Esophagus squamous epithelium (tissue), 5 donors: ENCODE measurements at regions not wholly inside any gene's neighbourhood (a gene's known extent, or its start where the extent isn't known, plus 50 kb on each side); places are given as distances from the start of the nearest gene placed in this dataset.
A peak's percentile ranks its signal among the peaks of the same experiment; 100 is the strongest.

Experiments
- DNase-seq: peaks from one replicate; lab custom pipeline; 2025; lab: John Stamatoyannopoulos, UW
- H3K27ac ChIP-seq, 4 donors: fragments of 200-600 bp; sonication (generic); one replicate each; pipeline ENCODE4 v1.5.1; 2016 to 2019; ENCODE audit warnings: mild to moderate bottlenecking in 1 of 4
- H3K27me3 ChIP-seq, 4 donors: fragments of 200-600 bp; sonication (generic); 1 replicate in 3 of 4; 2 replicates in 1 of 4; pipeline versions ENCODE4 v1.5.1 to v1.6.0; 2017 to 2021; ENCODE audit warnings: antibody characterized with exemption in 1 of 4
- H3K36me3 ChIP-seq, 3 donors: fragments of 200-600 bp; sonication (generic); one replicate each; pipeline ENCODE4 v1.5.1; 2016 to 2019
- H3K4me1 ChIP-seq, 3 donors: fragments of 200-600 bp; sonication (generic); one replicate each; pipeline ENCODE4 v1.5.1; 2017 to 2019
- H3K4me3 ChIP-seq, 4 donors: fragments of 200-600 bp; sonication (generic); 1 replicate in 3 of 4; 2 replicates in 1 of 4; pipeline ENCODE4 v1.5.1; 2016 to 2019; ENCODE audit warnings: mild to moderate bottlenecking in 2 of 4, moderate library complexity in 1 of 4
- H3K9me3 ChIP-seq, 3 donors: fragments of 200-600 bp; sonication (generic); one replicate each; pipeline ENCODE4 v1.5.1; 2016 to 2019
- POLR2A ChIP-seq, 4 donors: fragments of 450-650 bp; IDR thresholded peaks; one replicate each; pipeline ENCODE4 v1.6.1; 2017; ENCODE audit warnings: antibody characterized with exemption in 4 of 4, mild to moderate bottlenecking in 4 of 4, moderate library complexity in 3 of 4
- WGBS, 2 donors: methylation state at CpG; one replicate each; pipeline ENCODE4 v1.1.5; 2018; 5-methylcytosine and 5-hydroxymethylcytosine counted together
- intact Hi-C: fragments of 100-400 bp; cut with DNase I; formaldehyde crosslinking; loops from one replicate; pipeline ENCODE4 v1.15.0; 2022
- TF ChIP-seq, protein P1 (sequence below), 6 experiments: fragments of 450-650 bp in 4 of 6; fragments of 200-600 bp in 2 of 6; sonication (generic) in 2 of 6; IDR thresholded peaks; one replicate each; pipeline ENCODE4 v1.5.1; 2016 to 2019; ENCODE audit warnings: antibody characterized with exemption in 6 of 6, mild to moderate bottlenecking in 4 of 6, moderate library complexity in 4 of 6
- donor health status: DM: yes; HTN: yes; CAD: no.

DNA sequence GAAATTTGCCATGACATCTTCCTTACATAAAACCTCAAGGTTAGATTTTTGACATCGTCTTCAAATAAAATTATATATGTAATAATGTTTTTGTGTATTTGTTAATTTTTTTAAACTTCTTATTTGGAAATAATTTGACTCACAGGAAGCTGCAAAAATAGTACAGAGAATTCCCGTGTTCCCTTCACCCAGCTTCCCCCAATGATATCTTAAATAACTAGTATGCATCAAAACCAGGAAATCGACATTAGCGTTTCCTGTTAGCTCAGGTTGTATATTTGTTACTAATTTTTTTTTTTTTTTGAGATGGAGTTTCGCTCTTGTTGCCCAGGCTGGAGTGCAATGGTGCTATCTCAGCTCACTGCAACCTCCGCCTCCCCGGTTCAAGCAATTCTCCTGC is 86.3 kb upstream of the SPRY4 start:
- no peaks in the 10 kb centered on the region for H3K9me3 ChIP-seq
- 83 to 92% methylated on average over 7 of the region's 7 CpGs for WGBS, 2 donors
- H3K36me3 ChIP-seq: no peaks in the 10 kb centered on the region
- DNase-seq: no peak
- no peaks in the 10 kb centered on the region for H3K27me3 ChIP-seq
- no peak overlapping the region for H3K4me3 ChIP-seq
- TF ChIP-seq, protein P1, sequence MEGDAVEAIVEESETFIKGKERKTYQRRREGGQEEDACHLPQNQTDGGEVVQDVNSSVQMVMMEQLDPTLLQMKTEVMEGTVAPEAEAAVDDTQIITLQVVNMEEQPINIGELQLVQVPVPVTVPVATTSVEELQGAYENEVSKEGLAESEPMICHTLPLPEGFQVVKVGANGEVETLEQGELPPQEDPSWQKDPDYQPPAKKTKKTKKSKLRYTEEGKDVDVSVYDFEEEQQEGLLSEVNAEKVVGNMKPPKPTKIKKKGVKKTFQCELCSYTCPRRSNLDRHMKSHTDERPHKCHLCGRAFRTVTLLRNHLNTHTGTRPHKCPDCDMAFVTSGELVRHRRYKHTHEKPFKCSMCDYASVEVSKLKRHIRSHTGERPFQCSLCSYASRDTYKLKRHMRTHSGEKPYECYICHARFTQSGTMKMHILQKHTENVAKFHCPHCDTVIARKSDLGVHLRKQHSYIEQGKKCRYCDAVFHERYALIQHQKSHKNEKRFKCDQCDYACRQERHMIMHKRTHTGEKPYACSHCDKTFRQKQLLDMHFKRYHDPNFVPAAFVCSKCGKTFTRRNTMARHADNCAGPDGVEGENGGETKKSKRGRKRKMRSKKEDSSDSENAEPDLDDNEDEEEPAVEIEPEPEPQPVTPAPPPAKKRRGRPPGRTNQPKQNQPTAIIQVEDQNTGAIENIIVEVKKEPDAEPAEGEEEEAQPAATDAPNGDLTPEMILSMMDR (IDR thresholded peaks at IDR 0.05): no peak
- no peak for TF ChIP-seq POLR2A (IDR thresholded peaks at IDR 0.05)
- H3K4me1 ChIP-seq: peaks cover 0 to 4% (median 0%) of the 10 kb centered on the region in 3 donors
- no peak overlapping the region for H3K27ac ChIP-seq
- intact Hi-C loops: no loop called here

DNA sequence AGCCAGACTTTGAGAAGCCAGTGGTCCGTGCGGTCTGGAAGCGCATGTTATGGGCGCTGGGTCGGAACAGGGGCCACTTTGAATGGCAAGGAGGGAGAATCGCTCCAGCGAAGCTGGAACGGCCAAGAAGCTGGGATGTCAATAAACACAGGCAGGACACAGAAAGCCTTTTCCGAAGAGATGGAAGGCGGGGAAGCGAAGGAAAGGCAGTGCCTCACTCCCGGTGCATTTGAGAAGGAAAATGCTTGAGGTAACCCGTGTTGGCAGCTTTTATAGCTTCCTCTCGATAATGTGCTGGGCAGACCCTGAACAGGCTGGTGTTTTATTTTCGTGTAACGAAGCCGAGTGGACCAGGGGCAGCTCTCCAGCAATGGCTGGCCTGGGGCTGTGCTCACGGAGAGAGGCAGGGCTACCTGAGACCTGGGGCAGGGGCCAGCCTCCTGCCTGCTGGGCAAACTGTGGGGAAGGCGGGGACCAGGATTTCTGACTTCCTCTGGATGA is 84.2 kb upstream of the SPRY4 start:
- Histone ChIP-seq H3K4me3 (no peak overlapping the region), H3K9me3 (no peaks in the 10 kb centered on the region), H3K36me3 (no peaks in the 10 kb centered on the region), H3K27me3 (no peaks in the 10 kb centered on the region), H3K27ac (no peak overlapping the region), H3K4me1 (peaks cover 0 to 17% (median 7%) of the 10 kb centered on the region in 3 donors)
- intact Hi-C loops: no loop called here
- 79 to 87% methylated on average over 13 to 17 of the region's 19 CpGs for WGBS, 2 donors
- DNase-seq: no peak
- TF ChIP-seq, protein P1 (IDR thresholded peaks at IDR 0.05): no peak
- TF ChIP-seq POLR2A (IDR thresholded peaks at IDR 0.05): no peak

DNA sequence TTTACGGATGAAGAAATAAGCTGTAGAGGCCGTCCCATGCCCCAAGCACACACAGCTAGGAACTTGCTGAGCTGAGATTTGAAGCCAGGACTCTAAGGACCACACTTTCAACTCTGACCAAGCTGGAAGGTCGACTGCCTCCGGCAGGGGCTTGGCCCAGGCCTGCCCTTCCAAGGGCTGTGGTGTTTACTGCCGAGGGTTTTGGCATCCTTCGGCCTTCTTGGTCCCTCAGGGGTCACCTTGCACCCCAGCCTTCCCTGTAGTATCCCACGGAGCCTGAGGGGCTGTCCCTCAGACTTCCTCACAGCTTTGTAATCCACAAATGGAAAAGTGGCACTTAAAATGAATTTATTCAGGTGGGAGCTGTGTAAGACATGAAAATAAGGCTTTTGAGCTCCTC is 83.7 kb upstream of the SPRY4 start:
- Histone ChIP-seq H3K4me1 (peaks cover 0 to 22% (median 8%) of the 10 kb centered on the region in 3 donors), H3K9me3 (no peaks in the 10 kb centered on the region), H3K4me3 (no peak overlapping the region), H3K27me3 (no peaks in the 10 kb centered on the region), H3K27ac (no peak overlapping the region), H3K36me3 (no peaks in the 10 kb centered on the region)
- intact Hi-C loops: no loop called here
- WGBS, 2 donors: 60 to 65% methylated on average over 5 to 6 of the region's 7 CpGs
- TF ChIP-seq, protein P1 (IDR thresholded peaks at IDR 0.05): no peak
- TF ChIP-seq POLR2A (IDR thresholded peaks at IDR 0.05): no peak
- no peak for DNase-seq

DNA sequence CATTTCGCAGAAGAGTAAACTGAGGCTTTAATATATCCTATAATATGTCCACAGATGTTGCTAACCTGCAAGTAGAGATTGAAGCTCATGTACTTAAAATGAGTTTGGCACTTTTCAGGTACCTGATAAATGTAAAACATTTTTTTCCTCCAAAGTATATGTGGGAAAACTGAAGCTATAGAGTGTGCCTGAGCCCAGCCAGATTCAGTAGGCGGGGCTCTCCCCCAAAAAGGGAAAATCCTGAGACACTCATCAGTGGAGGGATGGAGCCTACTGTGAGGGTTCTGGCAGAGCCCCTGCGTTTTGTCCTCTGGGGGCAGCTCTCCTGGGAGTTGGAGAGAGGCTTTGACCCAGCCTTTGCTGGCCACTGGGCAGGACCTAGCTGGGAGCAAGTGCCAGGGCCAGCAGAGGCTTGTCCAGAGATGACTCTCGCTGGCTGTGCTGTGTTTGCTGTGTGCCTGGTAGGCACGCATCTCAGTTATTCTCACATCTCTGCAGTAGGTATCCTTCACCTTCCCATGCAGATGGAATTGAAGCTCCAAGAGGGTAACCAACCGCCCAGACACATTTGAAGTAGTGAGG is 81.1 kb upstream of the SPRY4 start:
- H3K27ac ChIP-seq: no peak overlapping the region

DNA sequence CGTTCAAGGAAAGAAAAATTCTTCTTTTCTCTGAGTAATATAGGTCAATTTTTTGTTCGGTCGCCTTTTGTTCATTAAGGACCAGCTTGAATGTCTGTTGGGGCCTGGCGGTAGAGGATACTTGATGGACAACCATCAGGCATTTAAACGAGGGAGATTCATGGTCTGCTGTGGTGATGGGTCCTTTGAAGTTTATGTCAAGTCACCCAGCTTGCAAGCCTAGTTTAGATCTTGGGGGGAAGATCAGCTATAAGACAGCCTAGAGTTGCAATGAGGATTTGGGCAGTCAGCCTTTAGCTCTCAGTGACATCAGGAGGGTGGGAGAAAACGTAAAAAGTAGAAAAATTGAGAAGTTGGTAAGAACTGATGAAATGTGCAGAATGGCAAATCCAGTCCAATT is 80.2 kb upstream of the SPRY4 start:
- Histone ChIP-seq H3K9me3 (no peaks in the 10 kb centered on the region), H3K27me3 (no peaks in the 10 kb centered on the region), H3K4me1 (peaks cover 0 to 27% (median 8%) of the 10 kb centered on the region in 3 donors), H3K36me3 (no peaks in the 10 kb centered on the region), H3K4me3 (no peak overlapping the region), H3K27ac (peak overlapping the region in 2 of 4 donors; percentile 66 to 70)
- 70 to 91% methylated on average over 6 of the region's 6 CpGs for WGBS, 2 donors
- no peak for DNase-seq
- no peak for TF ChIP-seq POLR2A (IDR thresholded peaks at IDR 0.05)
- TF ChIP-seq, protein P1 (IDR thresholded peaks at IDR 0.05): no peak
- intact Hi-C loops: no loop called here

More for the DNA sequence above, 81.1 kb upstream of the SPRY4 start:
- 81 to 86% methylated on average over 3 to 4 of the region's 6 CpGs for WGBS, 2 donors
- H3K27me3 ChIP-seq: no peaks in the 10 kb centered on the region
- intact Hi-C loops: no loop called here
- H3K4me1 ChIP-seq: peaks cover 0 to 27% (median 8%) of the 10 kb centered on the region in 3 donors
- TF ChIP-seq, protein P1 (IDR thresholded peaks at IDR 0.05): no peak
- no peak for TF ChIP-seq POLR2A (IDR thresholded peaks at IDR 0.05)
- no peak for DNase-seq
- no peaks in the 10 kb centered on the region for H3K36me3 ChIP-seq
- H3K9me3 ChIP-seq: no peaks in the 10 kb centered on the region
- H3K4me3 ChIP-seq: no peak overlapping the region
